CD4-positive, CD25-positive, alpha-beta regulatory T cell (primary cell): ENCODE measurements at regions not wholly inside any gene's neighbourhood (a gene's known extent, or its start where the extent isn't known, plus 50 kb on each side); places are given as distances from the start of the nearest gene placed in this dataset.
A peak's percentile ranks its signal among the peaks of the same experiment; 100 is the strongest.
"Not testable (repeated sequence)": the region's sequence is repeated elsewhere in the genome, so short reads cannot be mapped to it uniquely, and the experiment has no call there.

ENCODE experiments used
- ATAC-seq, 2 donors: fragments of 150-1000 bp; cut with Tn5 transposase; one replicate each; pipeline ENCODE4 v1.10.0; 2021; ENCODE audit warnings: low read depth in 2 of 2, moderate number of reproducible peaks in 2 of 2, moderate library complexity in 1 of 2
- DNase-seq, 3 donors: peaks; one replicate each; pipeline versions ENCODE4 v3.0.0 to v3.0.0-alpha.2; 2012 to 2022; ENCODE audit warnings: mixed read lengths in 1 of 3
- H3K27ac ChIP-seq: one replicate; pipeline ENCODE4 v1.7.0; 2013; ENCODE audit warnings: mild to moderate bottlenecking, low read length; ENCODE audit not compliant: insufficient read depth, poor library complexity, severe bottlenecking
- H3K27me3 ChIP-seq: one replicate; pipeline ENCODE4 v1.7.0; 2013; ENCODE audit warnings: low read length; ENCODE audit not compliant: control insufficient read depth, insufficient read depth
- H3K36me3 ChIP-seq: one replicate; pipeline ENCODE4 v1.7.0; 2013; ENCODE audit warnings: mild to moderate bottlenecking, low read length, moderate library complexity; ENCODE audit not compliant: control insufficient read depth, insufficient read depth
- H3K4me1 ChIP-seq: 2 replicates; pipeline ENCODE4 v1.7.0; 2013; ENCODE audit warnings: mild to moderate bottlenecking, low read length; ENCODE audit not compliant: insufficient read depth, control insufficient read depth, poor library complexity, severe bottlenecking
- H3K4me3 ChIP-seq: one replicate; pipeline ENCODE4 v1.7.0; 2013; ENCODE audit warnings: low read depth, mild to moderate bottlenecking, low read length, moderate library complexity
- H3K9me3 ChIP-seq, 2 experiments: 1 replicate in 1 of 2; 2 replicates in 1 of 2; pipeline ENCODE4 v1.7.0; 2013; ENCODE audit warnings: low read length in 2 of 2, mild to moderate bottlenecking in 1 of 2, moderate library complexity in 1 of 2; ENCODE audit not compliant: control insufficient read depth in 2 of 2
- H3K27ac Mint-ChIP-seq, 3 donors: one replicate each; pipeline ENCODE4 v1.8.0; 2020 to 2022; ENCODE audit warnings: mild to moderate bottlenecking in 3 of 3, mixed read lengths in 3 of 3, moderate library complexity in 2 of 3
- H3K27me3 Mint-ChIP-seq: one replicate; pipeline ENCODE4 v1.8.0; 2022; ENCODE audit warnings: mild to moderate bottlenecking, mixed read lengths
- H3K36me3 Mint-ChIP-seq: one replicate; pipeline ENCODE4 v1.8.0; 2020; ENCODE audit warnings: mixed read lengths
- H3K4me1 Mint-ChIP-seq, 4 donors: one replicate each; pipeline ENCODE4 v1.8.0; 2020 to 2022; ENCODE audit warnings: mixed read lengths in 4 of 4, mild to moderate bottlenecking in 1 of 4
- H3K4me3 Mint-ChIP-seq, 4 donors: one replicate each; pipeline ENCODE4 v1.8.0; 2020 to 2022; ENCODE audit warnings: mild to moderate bottlenecking in 4 of 4, mixed read lengths in 4 of 4, moderate library complexity in 3 of 4
- H3K9me3 Mint-ChIP-seq, 7 donors: one replicate each; pipeline ENCODE4 v1.8.0; 2020 to 2022; ENCODE audit warnings: mixed read lengths in 7 of 7, mild to moderate bottlenecking in 3 of 7, moderate library complexity in 2 of 7

GRCh38 chr16:86886651-86887050 is 308.3 kb downstream of the FOXL1 start:
- H3K4me3 ChIP-seq, result no peak overlapping the region
- no peaks in the 10 kb centered on the region for H3K36me3 ChIP-seq
- no peaks in the 10 kb centered on the region for H3K9me3 ChIP-seq
- ATAC-seq (no peak), DNase-seq (no peak)
- H3K4me3 Mint-ChIP-seq, result no peak overlapping the region
- H3K27ac Mint-ChIP-seq, result no peak overlapping the region
- H3K27ac ChIP-seq, result no peak overlapping the region
- no peaks in the 10 kb centered on the region for H3K27me3 ChIP-seq
- H3K4me1 ChIP-seq, result no peaks in the 10 kb centered on the region
- peaks cover 4% of the 10 kb centered on the region for H3K27me3 Mint-ChIP-seq
- H3K36me3 Mint-ChIP-seq, result no peaks in the 10 kb centered on the region
- H3K4me1 Mint-ChIP-seq, result no peaks in the 10 kb centered on the region
- peaks cover 0 to 3% (median 0%) of the 10 kb centered on the region in 7 donors for H3K9me3 Mint-ChIP-seq

DNA sequence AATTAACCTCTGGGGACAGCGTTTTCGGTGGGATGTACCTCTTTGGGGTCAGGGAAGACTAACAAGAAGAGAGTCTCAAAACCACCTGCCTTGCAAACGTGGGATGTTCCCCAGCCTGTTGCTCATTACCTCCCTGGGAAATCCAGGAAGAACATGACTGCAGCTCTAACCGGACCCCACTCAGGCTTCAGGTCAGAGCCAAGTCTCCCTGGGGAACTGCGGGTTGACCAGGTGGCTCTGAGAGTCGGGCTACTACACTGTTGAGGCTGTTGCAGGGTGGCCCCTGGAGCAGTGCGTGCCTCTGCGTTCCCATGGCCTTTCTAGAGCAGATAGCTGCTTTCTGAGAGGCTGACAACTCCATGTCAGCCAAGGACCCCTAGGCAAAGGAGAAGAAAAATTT is 309.1 kb downstream of the FOXL1 start:
- no peak overlapping the region for H3K4me3 Mint-ChIP-seq

GRCh38 chr16:86888231-86889053 is 310.1 kb downstream of the FOXL1 start:
- H3K27ac ChIP-seq, result no peak overlapping the region
- H3K36me3 ChIP-seq, result no peaks in the 10 kb centered on the region
- no peaks in the 10 kb centered on the region for H3K4me1 ChIP-seq
- no peak for DNase-seq
- Mint-ChIP-seq H3K36me3 (no peaks in the 10 kb centered on the region), H3K4me1 (no peaks in the 10 kb centered on the region), H3K27me3 (peaks cover 4% of the 10 kb centered on the region), H3K27ac (no peak overlapping the region), H3K9me3 (peaks cover 0 to 3% (median 0%) of the 10 kb centered on the region in 7 donors), H3K4me3 (no peak overlapping the region)
- no peak overlapping the region for H3K4me3 ChIP-seq
- no peaks in the 10 kb centered on the region for H3K9me3 ChIP-seq
- ATAC-seq, result no peak
- H3K27me3 ChIP-seq, result no peaks in the 10 kb centered on the region

More for the DNA sequence above, 309.1 kb downstream of the FOXL1 start:
- H3K4me1 Mint-ChIP-seq, result no peaks in the 10 kb centered on the region
- DNase-seq (no peak), ATAC-seq (no peak)
- H3K36me3 Mint-ChIP-seq, result no peaks in the 10 kb centered on the region
- Histone ChIP-seq H3K4me1 (no peaks in the 10 kb centered on the region), H3K36me3 (no peaks in the 10 kb centered on the region), H3K4me3 (no peak overlapping the region), H3K27me3 (no peaks in the 10 kb centered on the region), H3K27ac (no peak overlapping the region), H3K9me3 (no peaks in the 10 kb centered on the region)
- H3K9me3 Mint-ChIP-seq, result peaks cover 0 to 3% (median 0%) of the 10 kb centered on the region in 7 donors
- H3K27ac Mint-ChIP-seq, result no peak overlapping the region
- peaks cover 4% of the 10 kb centered on the region for H3K27me3 Mint-ChIP-seq

DNA sequence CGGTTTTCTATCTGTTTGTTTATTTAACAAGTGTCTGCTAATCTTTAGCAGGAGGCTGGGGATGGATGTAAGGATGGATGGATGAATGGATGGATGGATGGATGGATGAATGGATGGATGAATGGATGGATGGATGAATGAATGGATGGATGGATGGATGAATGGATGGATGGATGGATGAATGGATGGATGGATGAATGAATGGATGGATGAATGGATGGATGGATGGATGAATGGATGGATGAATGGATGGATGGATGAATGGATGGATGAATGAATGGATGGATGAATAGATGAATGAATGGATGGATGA is 310.7 kb downstream of the FOXL1 start:
- H3K27ac Mint-ChIP-seq, H3K4me3 ChIP-seq, H3K36me3 ChIP-seq, H3K4me1 ChIP-seq, H3K4me1 Mint-ChIP-seq, DNase-seq, H3K9me3 Mint-ChIP-seq, H3K36me3 Mint-ChIP-seq, H3K27ac ChIP-seq, H3K4me3 Mint-ChIP-seq, H3K27me3 Mint-ChIP-seq, H3K27me3 ChIP-seq, H3K9me3 ChIP-seq, ATAC-seq: not testable (repeated sequence)

- no peak overlapping the region for H3K27ac ChIP-seq
- Mint-ChIP-seq H3K27ac (no peak overlapping the region), H3K36me3 (no peaks in the 10 kb centered on the region), H3K4me1 (no peaks in the 10 kb centered on the region), H3K4me3 (no peak overlapping the region), H3K27me3 (peaks cover 4% of the 10 kb centered on the region), H3K9me3 (peaks cover 0 to 3% (median 0%) of the 10 kb centered on the region in 7 donors)
- H3K27me3 ChIP-seq, result no peaks in the 10 kb centered on the region
- DNase-seq (no peak), ATAC-seq (no peak)
- H3K9me3 ChIP-seq, result no peaks in the 10 kb centered on the region
- no peaks in the 10 kb centered on the region for H3K4me1 ChIP-seq
- H3K4me3 ChIP-seq, result no peak overlapping the region
- no peaks in the 10 kb centered on the region for H3K36me3 ChIP-seq
Observed at GRCh38 chr16:86889974-86890373, 311.6 kb downstream of the FOXL1 start.

DNA sequence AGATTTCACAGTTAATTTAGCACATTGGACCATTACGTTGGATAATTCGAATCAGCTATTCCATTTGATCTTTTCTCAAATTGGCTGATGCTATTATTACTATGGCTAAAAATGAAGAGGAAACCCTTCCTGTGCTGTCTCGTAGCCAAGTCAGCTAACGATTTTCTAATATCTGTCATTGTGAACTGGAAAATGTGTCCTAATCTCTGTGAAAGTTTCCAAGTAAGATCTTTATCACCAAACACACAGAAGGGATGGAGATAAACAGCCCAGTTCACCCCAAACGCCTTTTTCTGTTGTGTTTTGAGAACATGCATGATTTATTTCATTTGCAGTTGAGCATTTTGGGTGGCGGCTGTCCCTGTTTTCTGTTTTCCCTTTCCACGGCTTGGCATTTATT is 312.8 kb downstream of the FOXL1 start:
- H3K27me3 ChIP-seq, result no peaks in the 10 kb centered on the region
- Mint-ChIP-seq H3K36me3 (no peaks in the 10 kb centered on the region), H3K27ac (peak overlapping the region in 1 of 3 donors; percentile 40), H3K27me3 (peaks cover 4% of the 10 kb centered on the region), H3K9me3 (peaks cover 0 to 3% (median 0%) of the 10 kb centered on the region in 7 donors), H3K4me3 (no peak overlapping the region), H3K4me1 (peaks cover 0 to under 1% (median 0%) of the 10 kb centered on the region in 4 donors)
- H3K9me3 ChIP-seq, result no peaks in the 10 kb centered on the region
- H3K4me1 ChIP-seq, result no peaks in the 10 kb centered on the region
- DNase-seq (no peak), ATAC-seq (no peak)
- H3K36me3 ChIP-seq, result no peaks in the 10 kb centered on the region
- no peak overlapping the region for H3K27ac ChIP-seq
- no peak overlapping the region for H3K4me3 ChIP-seq

DNA sequence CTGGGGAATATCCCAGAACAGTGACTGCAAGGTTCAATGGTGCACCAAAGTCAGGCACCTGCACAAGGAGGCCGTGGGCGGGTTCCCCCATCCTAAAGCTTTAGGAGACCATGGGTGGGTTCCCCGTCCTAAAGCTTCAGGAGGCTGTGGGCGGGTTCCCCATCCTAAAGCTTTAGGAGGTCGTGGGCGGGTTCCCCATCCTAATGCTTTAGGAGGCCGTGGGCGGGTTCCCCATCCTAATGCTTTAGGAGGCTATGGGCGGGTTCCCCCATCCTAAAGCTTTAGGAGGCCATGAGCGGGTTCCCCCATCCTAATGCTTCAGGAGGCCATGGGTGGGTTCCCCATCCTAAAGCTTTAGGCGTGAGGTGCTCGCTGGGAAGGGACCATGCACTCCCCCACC is 313.3 kb downstream of the FOXL1 start:
- Histone ChIP-seq H3K4me3 (no peak overlapping the region), H3K9me3 (no peaks in the 10 kb centered on the region), H3K27ac (no peak overlapping the region), H3K27me3 (no peaks in the 10 kb centered on the region), H3K36me3 (no peaks in the 10 kb centered on the region), H3K4me1 (no peaks in the 10 kb centered on the region)
- DNase-seq (no peak), ATAC-seq (no peak)
- peaks cover 0 to 3% (median 0%) of the 10 kb centered on the region in 7 donors for H3K9me3 Mint-ChIP-seq
- peaks cover 0 to 5% (median 0%) of the 10 kb centered on the region in 4 donors for H3K4me1 Mint-ChIP-seq
- H3K36me3 Mint-ChIP-seq, result no peaks in the 10 kb centered on the region
- H3K27ac Mint-ChIP-seq, result no peak overlapping the region
- peaks cover 4% of the 10 kb centered on the region for H3K27me3 Mint-ChIP-seq
- no peak overlapping the region for H3K4me3 Mint-ChIP-seq

- Mint-ChIP-seq H3K27me3 (peaks cover 4% of the 10 kb centered on the region), H3K9me3 (peaks cover 0 to 3% (median 0%) of the 10 kb centered on the region in 7 donors), H3K27ac (no peak overlapping the region), H3K4me3 (no peak overlapping the region), H3K4me1 (peaks cover 0 to 5% (median 0%) of the 10 kb centered on the region in 4 donors), H3K36me3 (no peaks in the 10 kb centered on the region)
- DNase-seq (no peak), ATAC-seq (no peak)
- Histone ChIP-seq H3K27ac (no peak overlapping the region), H3K36me3 (no peaks in the 10 kb centered on the region), H3K4me1 (no peaks in the 10 kb centered on the region), H3K9me3 (no peaks in the 10 kb centered on the region), H3K4me3 (no peak overlapping the region), H3K27me3 (no peaks in the 10 kb centered on the region)
Observed at GRCh38 chr16:86892509-86892908, 314.2 kb downstream of the FOXL1 start.
